ENCODE measurements at regions not wholly inside any gene's neighbourhood (a gene's known extent, or its start where the extent isn't known, plus 50 kb on each side); places are given as distances from the start of the nearest gene placed in this dataset.

DNA sequence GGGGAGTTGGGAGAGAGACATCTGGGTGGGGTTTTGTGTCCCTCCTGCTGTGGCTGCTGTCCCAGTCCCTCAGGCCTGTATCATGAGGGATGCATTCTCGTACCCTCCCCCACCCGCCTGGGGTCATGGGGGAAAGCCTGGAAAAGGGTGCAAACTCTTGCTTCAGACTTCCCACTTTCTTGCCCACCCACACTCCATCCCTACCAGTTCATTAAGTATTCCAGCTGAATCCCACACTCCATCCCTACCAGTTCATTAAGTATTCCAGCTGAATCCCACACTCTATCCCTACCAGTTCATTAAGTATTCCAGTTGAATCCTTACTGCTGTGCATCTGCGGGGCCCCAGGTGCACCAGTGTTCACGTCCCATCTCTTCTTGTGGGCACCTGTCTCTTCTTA lies 116.3 kb downstream of the ACAA2 start:
- CTCF ChIA-PET = no interaction called here
- no peak overlapping the region for H3K4me3 Mint-ChIP-seq
- no peak for ATAC-seq (ENCODE audit: low read depth)

DNA sequence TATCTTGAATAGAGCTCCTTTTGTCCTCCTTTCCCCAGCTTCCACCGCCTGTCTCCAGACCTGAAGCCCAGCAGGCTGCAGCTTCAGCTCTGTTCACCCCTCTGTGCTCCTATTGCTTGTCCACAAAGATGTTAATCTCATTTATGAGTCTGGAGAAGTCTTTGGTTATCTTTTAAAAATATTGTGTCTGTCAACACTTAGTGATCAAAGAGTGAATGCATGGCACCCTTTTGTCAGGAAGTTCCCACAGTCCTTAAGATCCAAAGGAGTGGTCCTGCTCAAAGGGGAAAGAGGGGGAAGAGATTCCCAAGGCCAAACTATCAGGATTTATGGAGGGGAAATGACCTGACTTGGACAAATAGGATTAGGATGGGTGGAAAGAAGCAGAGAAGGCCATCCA lies 118.9 kb downstream of the ACAA2 start:
- H3K36me3 Mint-ChIP-seq (ENCODE audit: low read depth) = no peaks in the 10 kb centered on the region
- ATAC-seq (ENCODE audit: low read depth) = no peak
- DNase-seq = no peak
- peaks cover 13% of the 10 kb centered on the region for H3K27me3 Mint-ChIP-seq
- H3K4me1 Mint-ChIP-seq = no peaks in the 10 kb centered on the region
- no peaks in the 10 kb centered on the region for H3K9me3 Mint-ChIP-seq
- H3K4me3 Mint-ChIP-seq = no peak overlapping the region
- intact Hi-C loops (cut with micrococcal nuclease) = no loop called here
- no peak overlapping the region for H3K27ac Mint-ChIP-seq
- POLR2A ChIA-PET = no interaction called here
- CTCF ChIA-PET = no interaction called here
- no peak for TF ChIP-seq CTCF (IDR thresholded peaks at IDR 0.05)

More for the DNA sequence above, 116.3 kb downstream of the ACAA2 start:
- Mint-ChIP-seq H3K9me3 (no peaks in the 10 kb centered on the region), H3K4me1 (no peaks in the 10 kb centered on the region), H3K27ac (no peak overlapping the region), H3K27me3 (peaks cover 16% of the 10 kb centered on the region), H3K36me3 (ENCODE audit: low read depth) (no peaks in the 10 kb centered on the region)
- no peak for DNase-seq
- no peak for TF ChIP-seq CTCF (IDR thresholded peaks at IDR 0.05)
- POLR2A ChIA-PET = no interaction called here
- intact Hi-C loops (cut with micrococcal nuclease) = no loop called here

DNA sequence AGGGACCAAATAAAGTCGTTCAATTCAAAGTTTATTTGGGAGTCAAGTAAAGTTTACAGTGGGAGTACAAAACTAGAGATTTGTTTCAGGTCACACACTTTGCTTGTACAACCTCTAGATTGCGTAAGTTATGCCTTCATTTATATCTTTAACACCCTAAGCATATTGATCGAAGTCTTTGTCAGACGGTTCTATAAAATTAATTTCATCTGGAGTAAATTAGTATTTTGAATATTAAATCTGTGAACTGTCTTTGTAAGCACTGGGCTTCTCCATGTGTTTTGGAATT lies 119.7 kb downstream of the ACAA2 start:
- no peak for TF ChIP-seq CTCF (IDR thresholded peaks at IDR 0.05)
- Mint-ChIP-seq H3K4me1 (no peaks in the 10 kb centered on the region), H3K4me3 (no peak overlapping the region), H3K9me3 (no peaks in the 10 kb centered on the region), H3K27me3 (peaks cover 11% of the 10 kb centered on the region), H3K27ac (no peak overlapping the region), H3K36me3 (ENCODE audit: low read depth) (no peaks in the 10 kb centered on the region)
- CTCF ChIA-PET = no interaction called here
- intact Hi-C loops (cut with micrococcal nuclease) = no loop called here
- ATAC-seq (ENCODE audit: low read depth) (no peak), DNase-seq (no peak)
- POLR2A ChIA-PET = no interaction called here

DNA sequence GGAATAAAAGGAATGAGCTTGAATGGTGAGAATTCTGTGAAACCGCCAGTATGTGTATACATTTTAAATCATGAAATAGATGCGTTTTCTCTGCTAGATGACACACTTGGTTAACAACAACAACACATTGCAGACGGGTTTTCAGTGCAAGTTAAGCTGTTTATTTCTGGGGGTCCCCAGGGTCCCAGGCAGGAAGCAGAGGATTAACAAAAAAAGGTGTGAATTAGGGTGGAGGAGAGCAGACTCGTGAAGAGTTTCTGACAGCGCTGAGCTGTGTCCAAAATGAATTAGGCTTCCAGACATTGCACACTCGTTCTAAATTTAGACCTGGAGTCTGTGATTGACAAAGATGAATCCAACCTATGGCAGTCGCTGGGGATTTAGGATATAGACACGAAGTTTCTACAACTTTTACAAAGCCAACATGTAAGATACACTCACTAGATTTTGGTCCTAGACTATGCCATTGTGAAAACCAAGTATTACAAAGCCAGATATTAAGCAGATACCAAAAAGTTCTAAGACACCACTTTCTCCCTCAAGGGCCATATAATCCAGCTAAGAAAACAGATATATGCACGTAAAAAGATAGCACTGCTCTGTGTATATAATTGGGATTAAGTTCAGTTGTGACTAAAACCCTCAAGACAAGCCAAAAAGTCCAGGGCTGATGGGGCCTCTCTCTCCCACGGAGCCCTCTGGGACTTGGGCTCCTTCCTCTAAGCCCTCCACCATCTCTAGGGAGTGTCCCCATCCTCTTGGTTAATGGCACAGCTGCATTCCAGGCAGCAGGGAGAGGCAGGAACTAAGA lies 120.2 kb downstream of the ACAA2 start:
- no peak for DNase-seq
- no peak overlapping the region for H3K4me3 Mint-ChIP-seq
- ChIA-PET POLR2A (no interaction called here), CTCF (no interaction called here)
- H3K36me3 Mint-ChIP-seq (ENCODE audit: low read depth) = no peaks in the 10 kb centered on the region
- H3K4me1 Mint-ChIP-seq = no peaks in the 10 kb centered on the region
- ATAC-seq (ENCODE audit: low read depth) = no peak
- H3K27ac Mint-ChIP-seq = no peak overlapping the region
- peaks cover 13% of the 10 kb centered on the region for H3K27me3 Mint-ChIP-seq
- TF ChIP-seq CTCF (IDR thresholded peaks at IDR 0.05) = no peak
- intact Hi-C loops (cut with micrococcal nuclease) = no loop called here
- H3K9me3 Mint-ChIP-seq = no peaks in the 10 kb centered on the region

GRCh38 chr18:49691177-49691608 lies 122.1 kb downstream of the ACAA2 start:
- intact Hi-C loops (cut with micrococcal nuclease) = no loop called here
- DNase-seq (no peak), ATAC-seq (ENCODE audit: low read depth) (no peak)
- no peaks in the 10 kb centered on the region for H3K4me1 Mint-ChIP-seq
- POLR2A ChIA-PET = no interaction called here
- CTCF ChIA-PET = no interaction called here
- no peak overlapping the region for H3K27ac Mint-ChIP-seq
- peaks cover 4% of the 10 kb centered on the region for H3K27me3 Mint-ChIP-seq
- no peaks in the 10 kb centered on the region for H3K36me3 Mint-ChIP-seq (ENCODE audit: low read depth)
- no peaks in the 10 kb centered on the region for H3K9me3 Mint-ChIP-seq
- TF ChIP-seq CTCF (IDR thresholded peaks at IDR 0.05) = no peak
- H3K4me3 Mint-ChIP-seq = no peak overlapping the region
